GM21528 (cell line): ENCODE measurements at regions not wholly inside any gene's neighbourhood (a gene's known extent, or its start where the extent isn't known, plus 50 kb on each side); places are given as distances from the start of the nearest gene placed in this dataset.
"Not testable (repeated sequence)": the region's sequence is repeated elsewhere in the genome, so short reads cannot be mapped to it uniquely, and the experiment has no call there.

ENCODE experiments used
- ATAC-seq: cut with Tn5 transposase; IDR thresholded peaks from one replicate; pipeline ENCODE4 v1.9.1; 2021; ENCODE audit warnings: mild to moderate bottlenecking, moderate library complexity; ENCODE audit not compliant: unreplicated experiment, low FRiP score

DNA sequence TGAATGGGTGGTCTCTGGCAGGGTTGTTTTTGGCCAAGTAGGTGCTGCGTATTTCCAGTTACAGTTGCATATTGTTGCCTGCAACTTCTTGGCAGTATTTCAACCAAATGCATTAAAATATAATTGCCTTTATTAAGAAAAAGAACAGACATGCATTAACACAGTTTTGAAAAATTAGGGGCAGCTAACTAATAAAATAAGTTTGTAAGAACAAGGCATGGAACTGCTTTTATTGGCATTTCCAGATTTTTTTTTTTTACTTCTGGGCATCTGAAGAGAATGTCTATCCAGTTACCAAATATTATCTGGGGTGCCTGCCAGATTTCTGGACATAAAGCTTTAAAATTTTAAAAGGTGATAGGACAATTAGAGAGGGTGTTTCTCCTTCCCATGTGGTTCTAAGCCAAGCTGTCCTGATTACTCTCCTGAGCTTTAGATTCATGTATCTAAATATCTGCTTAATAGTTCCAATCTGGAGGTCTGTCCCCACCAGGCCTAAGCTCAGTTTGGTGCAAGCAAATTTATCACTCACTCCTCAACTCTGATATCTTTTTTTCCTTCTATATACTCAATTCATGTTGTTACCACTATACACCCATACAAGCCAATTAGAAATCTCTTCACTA, 553.3 kb upstream of the USP24 start:
- ATAC-seq, result no peak

DNA sequence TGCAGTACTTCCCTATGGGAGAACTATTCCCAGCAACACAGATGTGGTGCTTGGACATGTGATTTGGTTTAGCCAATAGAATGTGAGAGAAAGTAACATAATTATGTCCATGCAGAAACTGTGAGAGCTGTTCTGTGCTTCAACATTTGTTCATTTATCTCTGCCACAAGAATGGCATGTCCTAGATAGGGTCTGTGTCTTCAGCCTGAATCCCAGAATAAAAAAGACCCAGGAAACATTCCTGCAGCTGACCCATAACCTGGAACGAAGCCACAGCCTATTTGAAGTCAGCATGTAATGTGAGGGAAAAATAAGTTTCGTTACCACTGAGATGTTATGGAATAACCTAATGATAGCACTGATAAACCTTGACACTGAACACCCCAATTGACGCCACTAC, 552.0 kb upstream of the USP24 start:
- ATAC-seq, result no peak

DNA sequence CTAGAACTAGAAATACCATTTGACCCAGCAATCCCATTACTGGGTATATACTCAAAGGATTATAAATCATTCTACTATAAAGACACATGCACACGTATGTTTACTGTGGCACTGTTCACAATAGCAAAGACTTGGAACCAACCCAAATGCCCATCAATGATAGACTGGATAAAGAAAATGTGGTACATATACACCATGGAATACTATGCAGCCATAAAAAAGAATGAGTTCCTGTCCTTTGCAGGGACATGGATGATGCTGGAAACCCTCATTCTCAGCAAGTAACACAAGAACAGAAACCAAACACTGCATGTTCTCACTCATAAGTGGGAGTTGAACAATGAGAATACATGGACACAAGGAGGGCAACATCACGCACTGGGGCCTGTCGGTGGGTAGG, 550.3 kb upstream of the USP24 start:
- ATAC-seq, result not testable (repeated sequence)

DNA sequence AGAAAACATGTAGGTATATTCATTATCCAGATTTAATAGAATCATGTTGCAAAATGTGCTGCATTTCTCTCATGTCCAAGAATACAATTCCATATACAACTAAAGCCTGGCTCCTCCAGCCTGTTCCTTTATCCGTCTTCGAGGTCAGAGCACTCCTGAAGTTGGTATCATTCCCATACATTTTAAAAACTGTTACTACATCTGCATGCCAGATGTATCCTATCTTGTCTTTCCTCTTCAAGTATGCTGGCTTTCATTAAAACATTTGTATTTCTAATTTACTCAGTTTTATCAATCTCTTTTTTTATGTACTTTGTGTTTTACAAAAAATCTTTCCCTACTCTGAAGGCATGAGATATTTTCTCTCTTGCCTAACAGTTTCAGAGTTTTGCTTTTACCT, 536.6 kb upstream of the USP24 start:
- ATAC-seq, result no peak

DNA sequence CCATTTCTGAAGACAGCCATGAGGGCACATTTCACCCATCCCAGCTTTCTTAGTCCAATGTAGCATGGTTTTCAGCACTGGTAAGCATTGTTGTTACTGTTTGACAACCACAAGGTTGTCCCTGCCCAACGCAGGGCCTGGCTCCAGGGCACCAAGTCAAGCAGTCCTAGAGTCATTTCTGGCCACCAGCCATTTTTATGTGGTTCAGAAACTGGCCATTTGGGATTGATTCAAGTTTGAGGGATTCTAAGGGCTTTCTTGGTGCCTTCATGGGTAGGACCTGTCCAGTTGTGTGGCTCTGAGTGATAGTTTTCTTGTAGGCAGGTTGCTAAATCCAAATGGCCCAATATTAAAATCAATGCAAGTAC, 535.4 kb upstream of the USP24 start:
- ATAC-seq, result no peak

DNA sequence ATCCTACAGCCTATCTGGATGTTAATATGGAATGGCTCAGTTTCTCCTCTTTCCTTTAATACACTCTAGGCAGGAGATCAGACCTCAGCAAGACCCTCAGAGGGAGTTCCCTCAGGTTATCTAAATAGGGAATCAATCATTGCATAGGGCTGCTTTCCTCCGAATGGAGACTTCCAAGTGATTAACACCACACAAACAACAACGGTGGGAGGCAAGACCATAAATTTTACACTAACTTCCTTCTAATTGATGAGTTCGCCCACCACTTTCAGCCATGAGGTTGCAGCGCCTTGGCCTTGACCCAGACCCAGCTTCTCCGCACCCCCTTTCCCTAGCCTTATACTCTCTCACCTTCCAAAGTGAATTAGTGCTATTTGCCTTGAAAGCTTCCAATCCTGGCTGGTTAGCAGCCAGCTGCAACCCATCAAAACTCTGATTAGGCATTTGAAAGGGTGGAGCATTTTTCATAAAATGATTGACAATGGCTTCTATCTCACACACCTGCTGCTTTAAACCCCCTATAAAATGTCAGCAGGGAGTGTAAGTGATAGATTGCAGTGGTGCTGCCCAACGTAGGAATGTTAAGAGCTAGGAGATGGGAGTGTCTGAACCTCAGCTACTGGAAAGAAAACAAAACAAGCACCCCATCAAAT, 534.9 kb upstream of the USP24 start:
- ATAC-seq, result no peak

DNA sequence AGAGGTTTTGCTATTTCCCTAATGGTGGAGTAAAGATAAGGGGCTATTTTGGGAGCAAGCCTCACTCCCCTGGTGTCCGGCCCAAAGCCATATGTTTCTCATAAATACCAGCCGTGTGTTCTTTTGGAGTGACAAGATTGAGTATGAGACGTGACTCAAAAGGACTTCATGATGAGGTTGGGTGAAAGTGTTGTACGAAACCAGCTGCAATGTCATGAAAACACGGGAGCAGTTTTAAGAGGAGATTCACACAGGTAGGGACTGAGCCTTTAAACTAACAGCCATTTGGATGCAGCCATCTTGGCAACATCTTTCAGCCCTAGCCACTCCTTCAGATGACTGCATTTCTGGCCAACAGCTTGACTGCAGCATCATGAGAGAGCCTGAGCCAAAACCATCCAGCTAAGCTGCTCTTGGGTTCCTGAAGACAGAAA, 532.3 kb upstream of the USP24 start:
- no peak for ATAC-seq

DNA sequence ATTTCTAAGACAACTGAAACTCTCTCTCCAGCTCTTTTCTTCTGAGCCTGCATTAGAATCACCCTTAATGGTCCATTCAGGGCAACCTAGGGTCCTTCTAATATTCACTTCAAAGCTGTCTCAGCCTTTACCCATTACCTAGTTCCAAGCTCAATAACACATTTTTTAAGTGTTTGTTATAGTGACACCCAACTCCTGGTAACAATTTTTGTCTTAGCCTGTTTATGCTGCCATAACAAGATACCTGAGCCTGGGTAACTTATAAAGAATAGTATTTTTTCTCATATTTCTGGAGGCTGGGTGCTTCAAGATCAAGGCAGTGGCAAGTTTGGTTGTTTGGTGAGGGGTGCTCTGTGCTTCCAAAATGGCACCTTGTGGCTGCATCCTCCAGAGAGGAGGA, 531.5 kb upstream of the USP24 start:
- ATAC-seq, result no peak

DNA sequence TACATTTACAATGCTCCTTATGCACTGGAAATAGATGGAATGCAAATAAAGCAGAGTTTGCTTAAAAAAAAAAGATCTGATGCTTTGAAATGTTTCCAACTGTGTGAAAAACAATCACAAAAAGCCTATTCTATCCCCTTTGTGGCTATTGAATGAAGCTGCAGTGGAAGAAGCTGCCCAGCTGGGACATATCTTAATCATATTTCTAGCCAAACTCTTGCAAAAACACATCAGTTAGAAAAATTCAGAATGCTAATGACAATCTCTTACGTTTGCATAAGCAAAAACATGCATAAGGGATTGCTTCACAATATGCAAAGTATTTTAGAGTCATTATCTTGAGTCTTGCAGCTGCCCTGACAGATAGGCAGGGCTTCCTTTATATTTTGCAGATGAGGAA, 526.4 kb upstream of the USP24 start:
- ATAC-seq, result no peak

DNA sequence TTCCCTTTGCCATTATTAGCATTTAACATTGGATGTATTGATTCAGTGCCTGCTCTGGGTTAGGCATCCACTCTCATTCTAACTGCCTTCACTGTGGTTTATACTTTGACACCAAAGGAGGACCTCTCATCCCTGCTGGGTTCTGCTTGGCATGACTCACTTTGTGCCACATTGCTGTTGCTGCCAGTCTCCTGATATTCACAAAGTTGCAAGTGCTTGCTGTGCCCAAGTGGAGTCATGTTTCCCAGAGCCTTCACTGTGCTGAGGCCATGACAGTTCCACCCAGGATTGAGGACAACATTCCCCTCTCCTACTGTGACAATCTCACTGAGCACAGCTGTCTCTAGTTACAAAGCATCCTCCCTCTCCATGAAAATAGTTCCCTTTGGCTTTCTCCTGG, 519.9 kb upstream of the USP24 start:
- no peak for ATAC-seq

DNA sequence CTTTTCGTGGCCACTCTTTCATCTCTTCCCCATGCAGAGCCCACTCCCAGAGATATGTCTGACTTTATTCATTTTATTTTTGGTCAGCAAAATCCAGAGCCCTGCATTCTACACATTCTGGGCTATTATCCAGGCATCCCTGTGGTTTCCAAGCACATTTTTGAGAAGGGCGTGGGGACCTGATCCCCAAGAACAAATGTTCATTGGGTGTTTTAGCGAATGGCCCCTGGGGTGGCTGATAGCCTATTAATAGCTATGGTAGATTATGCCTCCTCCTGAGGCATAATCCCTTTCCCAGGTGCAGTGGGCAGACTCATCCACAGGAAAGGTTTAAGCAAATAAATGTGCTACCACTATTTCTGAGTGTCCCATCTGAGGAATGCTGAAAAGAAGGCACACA, 511.8 kb upstream of the USP24 start:
- ATAC-seq, result no peak

DNA sequence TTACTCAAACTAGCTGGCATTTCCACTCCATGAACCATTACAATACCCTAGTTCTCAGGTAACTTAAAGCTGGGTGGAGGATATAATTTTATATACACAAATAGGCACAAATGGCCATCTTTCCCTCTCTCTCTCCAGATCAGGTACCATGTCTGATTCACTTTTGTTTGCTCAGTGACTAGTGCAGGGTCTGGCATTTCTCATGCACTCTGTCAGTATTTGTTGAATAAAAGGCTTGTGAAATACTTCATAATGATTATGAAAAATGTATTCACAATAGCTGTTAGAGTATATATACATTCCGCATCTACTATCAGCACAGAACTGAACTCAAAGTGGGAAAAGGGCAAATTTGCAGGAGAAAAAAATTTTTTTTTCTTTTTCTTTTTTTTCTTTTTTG, 510.2 kb upstream of the USP24 start:
- no peak for ATAC-seq

DNA sequence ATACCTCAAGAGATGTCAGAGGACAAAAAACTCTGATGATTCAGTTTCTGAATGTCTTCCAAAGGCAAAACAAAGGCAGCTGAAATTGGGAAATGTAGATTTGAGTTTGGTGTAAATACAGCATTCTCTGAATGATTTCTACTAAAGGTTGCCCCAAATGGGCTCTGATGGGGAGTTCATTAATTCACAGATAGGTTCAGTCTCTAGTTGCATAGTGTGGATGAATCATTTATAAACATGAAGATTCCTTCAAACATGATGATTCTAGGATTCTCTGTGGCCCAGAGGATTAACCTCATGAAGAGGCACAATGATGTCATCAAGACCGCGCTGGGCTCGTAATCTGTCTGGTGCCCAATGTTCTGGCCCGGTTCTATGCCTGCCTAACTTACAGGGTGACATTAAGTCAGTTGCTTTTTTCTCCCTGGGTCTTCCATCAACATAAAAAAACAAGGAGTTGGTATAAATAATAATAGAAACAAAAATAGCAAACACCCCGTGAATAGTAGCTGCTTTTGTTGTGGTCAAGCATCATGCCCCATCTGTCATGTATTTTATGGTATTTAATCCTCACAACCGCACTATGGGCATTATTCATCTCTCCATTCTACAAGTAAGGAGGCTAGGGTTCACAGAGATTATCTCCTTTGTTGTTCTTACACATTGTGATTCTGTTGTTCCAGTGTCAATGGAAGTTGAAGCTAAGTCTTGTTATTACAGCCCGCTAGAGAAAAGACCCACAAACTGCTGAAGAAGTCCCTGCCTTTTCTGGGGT, 509.6 kb upstream of the USP24 start:
- ATAC-seq, result no peak

DNA sequence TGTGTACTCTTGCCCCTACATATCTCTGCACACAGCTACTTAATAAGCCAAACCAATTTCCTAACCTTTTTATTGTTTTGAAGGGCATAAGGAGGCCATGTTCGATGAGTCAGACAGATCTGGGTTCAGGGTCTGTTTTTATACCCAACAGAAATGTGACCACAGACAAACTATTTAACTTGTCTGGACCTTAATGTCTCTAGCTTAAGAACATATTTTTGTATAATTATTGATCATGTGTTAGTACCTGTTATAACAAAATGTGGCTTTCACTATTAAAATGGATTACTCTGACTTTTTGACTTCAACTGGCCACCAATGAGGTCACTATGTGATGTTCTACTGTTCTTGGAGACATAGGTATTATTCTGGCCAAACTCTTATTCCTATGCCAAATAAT, 507.8 kb upstream of the USP24 start:
- ATAC-seq, result no peak

DNA sequence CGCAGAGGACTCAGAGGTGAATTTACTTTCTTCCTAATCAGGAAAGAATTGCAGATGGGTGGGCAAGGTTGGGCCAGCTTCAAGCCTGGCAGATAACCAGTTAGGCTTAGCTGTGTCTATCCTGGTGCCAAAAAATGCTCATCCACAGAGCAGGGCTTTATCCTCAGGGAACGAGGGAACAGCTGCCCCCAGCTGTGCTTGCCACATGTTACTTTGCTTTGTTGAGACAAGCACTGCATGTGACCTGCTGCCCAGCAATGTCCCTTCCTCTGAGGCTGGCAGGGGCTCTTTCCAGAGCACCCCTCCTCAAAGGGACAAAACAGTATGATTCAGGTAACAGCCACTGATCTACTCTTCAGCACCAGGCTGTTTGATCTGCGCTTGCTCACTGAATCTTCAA, 505.1 kb upstream of the USP24 start:
- no peak for ATAC-seq

DNA sequence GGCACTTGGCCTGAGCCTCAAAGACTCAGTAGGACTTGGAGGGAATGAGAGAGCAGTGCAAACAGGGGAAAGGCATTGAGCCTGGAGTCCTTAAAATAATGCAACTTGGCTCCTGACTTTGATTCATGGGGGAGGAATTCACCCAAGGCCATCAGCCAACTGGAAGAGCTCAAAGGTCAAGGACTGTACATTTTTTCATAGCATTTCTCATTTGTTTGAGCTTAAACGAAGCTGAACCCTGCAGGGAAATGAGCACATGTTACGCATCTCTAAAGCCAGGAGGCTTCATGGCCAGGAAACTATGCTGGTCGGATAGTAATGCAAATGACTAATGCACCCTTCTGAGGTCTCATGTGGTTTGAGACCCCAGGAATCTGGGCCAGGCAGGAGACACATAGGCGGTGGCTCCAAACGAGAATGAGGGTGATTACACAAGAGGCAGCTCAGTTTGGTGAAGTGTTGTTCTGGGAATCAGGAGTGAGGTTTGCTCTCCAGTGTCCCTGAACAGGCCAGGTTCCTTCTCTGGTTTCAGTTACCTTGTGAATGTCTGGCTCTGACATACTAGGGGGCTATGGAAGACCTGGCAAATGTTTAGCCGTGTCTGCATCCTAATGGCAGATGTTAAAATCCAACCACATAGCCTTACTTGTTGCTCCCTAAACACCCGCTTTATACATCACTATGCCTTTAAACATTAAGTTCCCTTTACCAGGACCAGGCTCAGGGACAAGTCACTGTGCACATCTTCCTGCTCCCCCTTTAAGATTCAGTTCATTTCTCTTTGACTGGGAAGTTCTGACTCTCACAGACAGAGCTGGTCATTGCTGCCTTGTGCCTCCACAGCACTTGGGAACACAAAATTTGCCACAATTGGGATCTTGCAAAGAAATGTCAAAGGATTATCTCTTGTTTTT, 503.9 kb upstream of the USP24 start:
- ATAC-seq, result no peak

DNA sequence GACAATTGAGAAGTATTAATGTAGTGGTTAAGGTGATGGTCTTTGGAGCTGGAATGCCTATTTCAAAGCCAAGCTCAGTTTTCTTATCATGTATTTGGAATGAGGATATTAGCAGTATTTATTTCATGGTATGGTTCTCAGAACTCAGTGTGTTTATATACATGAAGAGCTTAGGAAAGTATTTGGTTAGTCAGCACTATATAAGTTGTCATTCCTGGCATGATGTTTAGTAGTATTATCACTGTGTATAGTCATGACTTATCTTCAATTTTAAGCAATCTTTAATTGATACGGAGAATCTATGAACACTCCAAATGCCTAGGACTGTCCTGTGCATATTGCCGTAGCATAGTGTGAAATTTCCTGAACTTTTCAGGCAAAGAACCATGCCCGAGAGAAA, 501.9 kb upstream of the USP24 start:
- no peak for ATAC-seq

DNA sequence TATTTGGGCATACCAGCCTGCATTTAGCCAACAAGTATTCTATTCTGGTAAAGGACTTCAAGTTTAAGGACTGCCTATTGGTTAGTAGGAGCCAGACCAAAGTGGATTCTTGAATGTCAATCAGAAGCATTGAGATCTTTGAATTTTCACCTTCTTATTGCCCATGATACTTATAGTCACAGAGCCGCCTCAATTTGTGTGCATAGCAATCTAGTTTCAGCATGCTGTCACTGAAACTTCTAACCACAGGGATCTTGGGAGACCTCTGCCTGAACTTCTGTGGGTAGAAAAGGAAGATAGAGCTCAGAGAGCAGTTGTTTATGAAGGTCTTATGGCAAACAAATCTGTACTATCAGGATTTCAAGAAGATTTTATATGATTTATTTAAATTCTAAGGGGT, 501.4 kb upstream of the USP24 start:
- ATAC-seq, result no peak

DNA sequence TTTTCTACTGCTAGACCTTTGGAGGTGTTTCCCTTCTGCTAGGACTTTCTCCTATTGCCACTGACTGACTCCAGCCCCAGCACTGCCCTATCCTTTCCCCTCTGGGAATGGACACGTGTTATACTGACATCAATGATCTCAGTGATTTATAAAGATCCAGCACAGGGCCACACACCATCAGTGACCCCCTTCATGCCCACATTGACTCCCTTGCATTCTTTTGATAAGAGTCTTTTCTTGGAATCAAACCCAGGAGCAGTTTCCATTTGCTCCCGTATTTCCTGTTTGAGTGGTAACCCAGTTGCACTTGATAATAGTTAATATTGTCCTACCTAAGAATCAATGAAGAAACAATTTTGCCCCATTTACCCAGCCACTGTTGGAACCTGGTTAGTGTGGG, 501.0 kb upstream of the USP24 start:
- no peak for ATAC-seq

DNA sequence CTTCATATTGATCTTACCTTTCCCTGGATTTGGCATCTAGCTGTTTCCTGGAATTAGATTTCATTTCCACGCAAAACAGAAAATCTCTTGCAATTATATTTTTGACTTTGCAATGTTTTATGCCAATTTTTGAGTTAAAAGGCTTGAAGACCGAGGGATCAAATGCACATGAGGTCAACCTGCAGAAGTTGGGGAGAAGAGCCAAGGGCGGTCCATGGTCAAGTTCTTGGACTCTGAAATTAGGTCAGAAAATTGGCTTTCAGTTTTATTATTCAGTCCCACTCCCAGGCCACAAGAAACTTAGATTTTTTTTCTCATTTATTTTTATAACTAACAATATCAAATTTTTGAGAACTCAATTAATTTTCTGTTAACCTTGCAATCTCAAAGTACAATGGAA, 499.1 kb upstream of the USP24 start:
- ATAC-seq, result no peak

DNA sequence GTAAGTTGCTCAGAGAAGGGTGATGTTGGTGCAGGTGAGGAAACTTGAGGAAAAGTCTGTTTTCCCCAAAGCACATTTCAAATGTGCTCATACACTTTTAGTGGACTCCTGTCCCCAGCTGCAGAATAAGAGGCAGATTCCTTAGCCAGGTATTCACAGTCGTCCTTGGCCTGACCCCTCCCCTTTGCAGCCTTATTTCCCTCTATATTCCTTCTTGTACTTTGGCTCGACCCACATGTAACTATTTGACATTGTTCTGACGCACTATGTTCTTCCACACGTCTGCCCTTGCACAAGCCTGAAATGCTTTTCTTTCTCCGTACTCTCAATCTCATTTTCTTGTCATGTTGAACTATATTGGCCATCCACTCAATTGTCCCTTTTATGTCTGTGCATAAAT, 498.4 kb upstream of the USP24 start:
- ATAC-seq, result no peak
